Activated gamma-delta T cell treated with Interleukin-2 at 50 U/mL for 16 hours (primary cell): ENCODE measurements at regions not wholly inside any gene's neighbourhood (a gene's known extent, or its start where the extent isn't known, plus 50 kb on each side); places are given as distances from the start of the nearest gene placed in this dataset.

Source experiments
- DNase-seq: peaks from one replicate; pipeline ENCODE4 v3.0.0-alpha.2; 2020

DNA sequence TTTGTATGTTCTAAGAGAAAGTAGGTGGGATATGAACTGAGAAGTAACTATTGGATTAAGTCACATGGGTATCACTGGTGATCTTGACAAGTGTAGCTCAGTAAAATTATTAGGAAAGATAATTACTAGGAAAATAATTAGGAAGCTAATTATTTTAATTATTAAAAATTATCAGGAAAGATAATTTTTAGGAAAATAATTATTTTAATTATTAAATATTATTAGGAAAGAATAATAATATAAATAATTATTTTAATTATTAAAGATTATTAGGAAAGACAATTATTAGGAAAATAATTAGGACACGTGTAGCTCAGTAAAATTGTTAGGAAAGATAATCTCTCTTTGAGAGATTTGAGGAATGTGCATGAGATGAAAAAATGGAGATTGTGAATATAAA lies 623.4 kb upstream of the PIK3C3 start:
- no peak for DNase-seq

DNA sequence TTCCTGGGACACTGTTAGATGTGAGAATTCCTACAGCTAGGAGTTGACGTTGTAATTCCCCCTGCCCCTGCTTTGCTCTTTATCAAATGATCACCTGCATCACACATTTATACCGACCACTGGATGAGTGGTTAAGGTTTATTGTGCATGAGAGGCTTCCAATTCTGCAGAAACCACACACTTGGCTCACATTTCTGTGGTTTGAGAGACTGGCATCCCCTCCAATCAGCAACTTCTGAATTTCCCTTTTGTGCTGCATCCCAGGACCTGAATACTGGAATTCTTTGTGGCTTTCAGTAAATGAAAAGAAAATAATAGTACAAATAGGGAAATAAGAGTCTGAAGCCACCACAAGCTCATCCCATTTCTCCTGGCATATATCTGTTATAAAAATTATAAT lies 628.7 kb upstream of the PIK3C3 start:
- DNase-seq: no peak

GRCh38 chr18:41324934-41325333 lies 630.1 kb upstream of the PIK3C3 start:
- no peak for DNase-seq

- no peak for DNase-seq
These were observed 630.8 kb upstream of the PIK3C3 start for GRCh38 chr18:41324020-41324791.

- no peak for DNase-seq
These were observed 632.0 kb upstream of the PIK3C3 start for GRCh38 chr18:41323044-41323443.

- no peak for DNase-seq
These were observed 634.9 kb upstream of the PIK3C3 start for GRCh38 chr18:41320100-41320499.

GRCh38 chr18:41315134-41315533 lies 639.9 kb upstream of the PIK3C3 start:
- no peak for DNase-seq

- no peak for DNase-seq
These were observed 643.2 kb upstream of the PIK3C3 start for GRCh38 chr18:41311571-41312547.

GRCh38 chr18:41297740-41298139 lies 657.3 kb upstream of the PIK3C3 start:
- DNase-seq: no peak

- DNase-seq: no peak
These were observed 685.7 kb upstream of the PIK3C3 start for GRCh38 chr18:41269294-41269693.

GRCh38 chr18:41268271-41268670 lies 686.8 kb upstream of the PIK3C3 start:
- DNase-seq: no peak

DNA sequence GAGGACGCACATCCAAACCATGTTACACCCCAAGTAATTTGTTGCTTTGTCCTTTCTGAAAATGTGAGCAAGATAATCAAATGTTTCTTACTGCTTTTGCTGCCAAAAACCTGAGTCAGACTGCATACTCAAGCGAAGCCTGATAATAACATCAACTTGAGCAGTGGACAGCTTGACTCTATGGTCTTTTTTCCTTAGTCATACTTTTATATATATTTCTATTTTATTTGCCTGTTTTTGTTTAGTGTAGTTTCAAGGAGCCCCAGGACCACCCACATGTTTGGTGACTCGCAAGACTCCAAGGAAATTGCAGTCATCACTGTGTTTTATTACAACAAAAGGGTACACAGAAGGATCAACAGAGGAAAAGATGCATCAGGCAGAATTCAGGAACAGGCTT lies 688.4 kb upstream of the PIK3C3 start:
- DNase-seq: no peak

DNA sequence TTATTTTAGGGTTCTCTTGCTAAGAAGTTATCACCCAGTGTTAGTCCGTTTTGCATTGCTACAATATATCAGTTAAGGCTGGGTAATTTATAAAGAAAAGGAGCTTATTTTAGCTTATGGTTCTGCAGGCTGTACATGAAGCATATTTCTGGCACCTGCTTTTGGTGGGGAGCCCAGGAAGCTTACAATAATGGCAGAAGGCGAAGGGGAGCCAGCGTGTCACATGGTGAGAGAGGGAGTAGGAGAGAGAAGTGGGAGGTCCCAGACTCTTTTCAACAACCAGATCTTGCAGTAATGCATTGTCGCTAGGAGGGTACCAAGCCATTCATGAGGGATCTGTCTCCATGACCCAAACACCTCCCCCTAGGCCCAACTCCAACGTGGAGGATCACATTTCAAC lies 688.8 kb upstream of the PIK3C3 start:
- no peak for DNase-seq

DNA sequence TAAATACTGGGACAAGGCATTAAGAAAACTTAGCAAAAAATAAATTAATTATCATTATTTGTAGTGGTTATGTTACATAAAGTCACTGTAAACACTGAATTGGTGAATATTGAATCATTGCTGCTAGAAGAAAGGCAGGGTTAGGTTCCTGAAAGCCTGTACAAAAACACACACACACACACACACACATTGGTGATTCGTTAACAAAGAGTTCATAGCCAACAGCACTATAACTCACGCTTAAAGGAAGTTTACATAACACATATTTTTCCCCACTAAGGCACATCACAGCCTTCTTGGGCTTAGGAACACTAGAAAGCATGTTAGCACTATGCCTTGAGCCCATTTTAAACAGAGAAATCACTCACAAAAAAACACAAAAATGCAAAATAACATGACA lies 690.0 kb upstream of the PIK3C3 start:
- no peak for DNase-seq

GRCh38 chr18:41263956-41264355 lies 691.1 kb upstream of the PIK3C3 start:
- DNase-seq: no peak

- no peak for DNase-seq
These were observed 692.3 kb upstream of the PIK3C3 start for GRCh38 chr18:41262688-41263087.

DNA sequence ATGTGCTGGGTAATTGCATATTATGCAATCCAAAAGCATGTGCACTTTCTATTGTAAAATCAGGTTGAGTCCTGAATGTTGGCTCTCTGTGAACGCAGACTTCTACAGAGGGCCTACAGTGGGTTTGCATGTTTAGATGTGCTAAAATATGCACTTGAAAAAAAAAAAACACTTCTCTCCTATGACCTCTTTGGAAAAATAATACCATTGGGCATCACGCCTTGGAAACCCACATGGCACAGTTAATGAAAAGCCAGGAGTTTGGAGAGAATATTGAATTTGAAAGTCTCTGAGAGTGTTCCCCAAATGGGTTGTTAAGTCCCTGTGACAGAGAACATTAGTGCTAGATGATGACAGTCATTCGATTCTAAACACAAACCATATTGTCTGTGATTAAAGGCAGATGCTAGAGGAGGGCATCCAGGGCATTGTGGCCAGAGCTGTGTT lies 710.4 kb upstream of the PIK3C3 start:
- no peak for DNase-seq

DNA sequence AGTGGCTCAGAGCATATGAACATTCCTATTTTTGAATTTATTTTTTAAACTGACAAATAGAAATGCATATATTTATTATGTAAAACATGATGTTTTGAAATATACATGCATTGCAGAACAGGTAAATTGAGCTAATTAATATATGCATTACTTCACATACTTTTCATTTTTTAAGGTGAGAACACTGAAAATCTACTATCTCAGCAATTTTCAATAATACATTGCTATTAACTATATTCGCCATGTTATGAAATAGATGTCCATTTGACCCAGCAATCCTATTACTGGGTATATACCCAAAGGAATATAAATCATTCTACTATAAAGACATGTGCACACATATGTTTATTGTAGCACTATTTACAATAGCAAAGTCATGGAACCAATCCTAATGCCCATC lies 717.7 kb upstream of the PIK3C3 start:
- DNase-seq: no peak

- DNase-seq: no peak
These were observed 723.4 kb upstream of the PIK3C3 start for GRCh38 chr18:41231681-41232080.

DNA sequence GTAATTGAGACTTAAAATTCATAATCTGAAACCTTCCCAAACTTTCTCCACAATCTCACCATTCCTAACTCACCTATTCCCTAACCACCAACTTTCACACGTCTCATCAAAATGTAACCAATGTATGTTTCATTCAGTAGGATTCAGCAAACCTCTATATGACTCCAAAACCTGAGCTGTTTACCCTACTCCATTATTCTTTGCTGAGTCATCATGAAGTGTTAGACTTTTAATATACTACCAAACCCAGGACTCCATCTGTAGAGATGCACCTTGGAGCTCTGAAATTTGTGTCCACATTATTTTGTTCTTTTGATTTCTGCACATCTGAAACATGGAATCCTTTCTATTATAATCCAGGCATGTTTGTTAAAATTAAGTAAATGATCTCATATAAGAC lies 727.0 kb upstream of the PIK3C3 start:
- no peak for DNase-seq

DNA sequence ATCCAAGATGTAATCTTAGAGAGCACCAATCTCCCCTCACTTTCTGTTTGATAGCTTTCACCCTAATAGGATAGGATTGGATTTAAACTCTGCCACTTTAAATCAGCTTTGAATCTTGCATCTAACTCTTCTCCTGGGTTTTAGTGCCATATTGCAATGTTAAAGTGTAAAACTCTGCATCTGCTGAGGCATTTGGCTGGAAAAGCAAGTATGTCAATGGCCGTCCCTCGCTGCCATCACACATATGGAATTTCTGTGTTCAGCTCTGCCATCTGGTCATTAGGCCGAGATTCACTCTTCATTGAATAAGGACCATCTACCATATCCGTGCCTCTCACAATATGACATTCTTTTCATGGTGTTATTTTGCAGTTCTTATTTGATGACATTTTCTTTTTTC lies 728.1 kb upstream of the PIK3C3 start:
- DNase-seq: no peak

GRCh38 chr18:41226186-41226585 lies 728.8 kb upstream of the PIK3C3 start:
- DNase-seq: no peak

GRCh38 chr18:41216341-41217003 lies 738.6 kb upstream of the PIK3C3 start:
- DNase-seq: no peak
